ENCODE measurements at regions not wholly inside any gene's neighbourhood (a gene's known extent, or its start where the extent isn't known, plus 50 kb on each side); places are given as distances from the start of the nearest gene placed in this dataset.
"Not testable (repeated sequence)": the region's sequence is repeated elsewhere in the genome, so short reads cannot be mapped to it uniquely, and the experiment has no call there.

GRCh38 chr7:76927741-76928393 lies 104.3 kb downstream of the SPDYE17 start:
- TF ChIP-seq CTCF, POLR2A (IDR thresholded peaks at IDR 0.05): not testable (repeated sequence)

Data from lower leg skin (tissue), 3 donors.